ENCODE measurements at regions not wholly inside any gene's neighbourhood (a gene's known extent, or its start where the extent isn't known, plus 50 kb on each side); places are given as distances from the start of the nearest gene placed in this dataset.

GRCh38 chr1:38139738-38140487 lies 93.3 kb upstream of the POU3F1 start:
- WGBS, 5 donors: 38 to 41% (median 40%) methylated on average over 15 of the region's 15 CpGs

GRCh38 chr1:38138498-38139233 lies 92.1 kb upstream of the POU3F1 start:
- Histone ChIP-seq H3K36me3 (no peaks in the 10 kb centered on the region), H3K9me3 (no peaks in the 10 kb centered on the region), H3K27me3 (replicated peaks in 1 of 7) (peaks cover 0 to 96% (median 30%) of the 10 kb centered on the region in 7 donors), H3K27ac (no peak overlapping the region), H3K4me3 (no peak overlapping the region), H3K4me1 (peaks cover 0 to 7% (median 0%) of the 10 kb centered on the region in 6 donors)
- no peak for DNase-seq
- intact Hi-C loops (cut with DNase I; ENCODE audit: low total_unique reads): no loop called here
- no peak for TF ChIP-seq POLR2A (IDR thresholded peaks at IDR 0.05)
- no peak for TF ChIP-seq POLR2AphosphoS5 (IDR thresholded peaks at IDR 0.05)
- no peak for TF ChIP-seq CTCF (IDR thresholded peaks at IDR 0.05 in 8 of 11, conservative IDR thresholded peaks at IDR 0.05 in 3 of 11)
- WGBS, 5 donors: 55 to 59% (median 57%) methylated on average over 3 to 6 of the region's 6 CpGs

More at GRCh38 chr1:38139738-38140487, 93.3 kb upstream of the POU3F1 start:
- Histone ChIP-seq H3K27ac (no peak overlapping the region), H3K27me3 (replicated peaks in 1 of 7) (peaks cover 0 to 94% (median 21%) of the 10 kb centered on the region in 7 donors), H3K36me3 (no peaks in the 10 kb centered on the region), H3K4me1 (no peaks in the 10 kb centered on the region), H3K4me3 (no peak overlapping the region), H3K9me3 (peaks cover 0 to under 1% (median 0%) of the 10 kb centered on the region in 8 donors)
- intact Hi-C loops (cut with DNase I; ENCODE audit: low total_unique reads): no loop called here
- no peak for DNase-seq
- TF ChIP-seq POLR2AphosphoS5 (IDR thresholded peaks at IDR 0.05) (no peak), POLR2A (IDR thresholded peaks at IDR 0.05) (no peak), CTCF (IDR thresholded peaks at IDR 0.05 in 8 of 11, conservative IDR thresholded peaks at IDR 0.05 in 3 of 11) (no peak)

- DNase-seq: no peak
- Histone ChIP-seq H3K4me3 (no peak overlapping the region), H3K27ac (no peak overlapping the region), H3K9me3 (no peaks in the 10 kb centered on the region), H3K36me3 (no peaks in the 10 kb centered on the region), H3K27me3 (replicated peaks in 1 of 7) (peaks cover 0 to 99% (median 37%) of the 10 kb centered on the region in 7 donors), H3K4me1 (peaks cover 0 to 11% (median 0%) of the 10 kb centered on the region in 6 donors)
- WGBS, 5 donors: 81 to 92% (median 87%) methylated on average over 3 of the region's 3 CpGs
- intact Hi-C loops (cut with DNase I; ENCODE audit: low total_unique reads): no loop called here
- TF ChIP-seq CTCF (IDR thresholded peaks at IDR 0.05 in 8 of 11, conservative IDR thresholded peaks at IDR 0.05 in 3 of 11): no peak
- no peak for TF ChIP-seq POLR2AphosphoS5 (IDR thresholded peaks at IDR 0.05)
- no peak for TF ChIP-seq POLR2A (IDR thresholded peaks at IDR 0.05)
Observed at GRCh38 chr1:38137164-38137563, 90.6 kb upstream of the POU3F1 start.

All from spleen (tissue), 11 donors.